Activated CD4-positive, alpha-beta T cell treated with anti-CD3 and anti-CD28 coated beads, Interleukin-2, Interleukin-6, amounts not matched to agents 100 ng/mL and 50 ng/mL, durations not matched to agents 16 hours and 8 hours (primary cell): ENCODE measurements at regions not wholly inside any gene's neighbourhood (a gene's known extent, or its start where the extent isn't known, plus 50 kb on each side); places are given as distances from the start of the nearest gene placed in this dataset.

ENCODE experiments used
- DNase-seq: peaks from one replicate; pipeline ENCODE4 v3.0.0-alpha.2; 2020

DNA sequence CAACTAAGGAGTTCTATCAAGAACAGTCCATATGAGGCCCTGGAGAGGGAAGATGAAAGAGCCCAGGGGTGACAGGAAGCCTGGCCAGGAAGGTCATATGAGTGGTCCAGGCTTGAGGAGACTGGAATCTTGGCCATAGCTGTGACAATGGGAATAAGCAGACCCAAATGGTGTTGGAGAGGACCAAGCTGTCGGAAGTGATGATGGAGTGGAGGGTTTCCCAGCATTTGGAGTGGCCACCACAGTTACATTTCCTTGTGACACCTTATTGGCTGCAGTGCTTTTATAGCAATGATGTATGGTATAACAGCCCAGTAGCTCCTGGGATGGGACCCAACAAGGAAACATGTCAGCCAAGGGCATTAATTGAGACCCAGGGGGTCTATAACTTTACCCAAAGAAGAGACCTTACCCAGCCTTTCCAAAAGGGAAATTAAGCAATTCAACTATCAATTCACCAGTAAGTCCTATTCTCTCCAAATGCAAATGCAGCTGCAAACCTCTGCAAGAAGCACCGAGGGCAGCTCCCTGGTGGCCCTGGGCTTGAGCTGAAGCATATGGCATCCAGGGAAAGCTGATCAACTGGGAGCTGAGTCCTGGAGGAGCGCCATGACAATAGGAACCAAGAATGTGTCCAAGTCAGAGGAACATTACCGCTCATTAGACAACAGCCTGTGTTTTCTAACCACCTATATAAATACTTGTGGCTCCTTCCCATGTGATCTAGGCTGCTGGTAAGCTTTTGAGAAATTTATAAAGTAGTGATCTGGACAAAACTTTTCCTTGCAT, 219.4 kb downstream of the SOD2 start:
- no peak for DNase-seq

DNA sequence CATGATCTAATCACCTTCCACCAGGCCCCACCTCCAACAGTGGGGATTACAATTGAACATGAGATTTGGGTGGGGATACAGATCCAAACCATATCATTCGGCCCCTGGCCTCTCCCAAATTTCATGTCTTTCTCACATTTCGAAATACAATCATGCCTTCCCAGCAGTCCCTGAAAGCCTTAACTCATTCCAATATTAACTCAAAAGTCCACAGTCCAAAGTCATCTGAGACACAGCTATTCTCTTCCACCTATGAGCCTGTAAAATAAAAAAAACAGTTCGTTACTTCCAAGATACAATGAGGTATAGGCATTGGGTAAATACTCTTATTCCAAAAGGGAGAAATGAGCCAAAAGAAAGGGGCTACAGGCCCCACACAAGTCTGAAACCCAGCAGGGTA, 222.6 kb downstream of the SOD2 start:
- DNase-seq: no peak

GRCh38 chr6:159469443-159469842, 223.6 kb downstream of the SOD2 start:
- no peak for DNase-seq

DNA sequence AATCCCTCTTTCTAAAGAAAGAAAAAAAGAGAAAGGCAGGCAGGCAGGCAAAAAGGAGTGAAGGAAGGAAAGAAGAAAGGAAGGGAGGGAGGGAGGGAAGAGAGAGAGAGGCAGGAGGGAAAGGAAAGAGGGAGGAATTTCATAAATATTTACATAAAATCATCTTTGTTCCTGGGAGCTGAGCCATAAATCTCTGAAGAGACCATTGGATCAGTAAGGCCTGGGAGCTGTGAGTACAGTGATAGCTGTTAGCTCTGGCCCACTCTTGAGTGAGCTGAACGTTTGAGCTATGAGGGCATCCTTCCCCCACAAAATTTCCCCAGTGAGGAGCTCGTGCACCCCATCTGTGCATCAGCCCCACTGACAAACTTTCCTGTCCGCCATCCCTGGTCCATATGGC, 224.0 kb downstream of the SOD2 start:
- DNase-seq: no peak

GRCh38 chr6:159467473-159468041, 225.5 kb downstream of the SOD2 start:
- DNase-seq: peak; percentile 5

GRCh38 chr6:159466926-159467325, 226.1 kb downstream of the SOD2 start:
- no peak for DNase-seq

- no peak for DNase-seq
Observed at GRCh38 chr6:159464816-159465215, 228.2 kb downstream of the SOD2 start.

DNA sequence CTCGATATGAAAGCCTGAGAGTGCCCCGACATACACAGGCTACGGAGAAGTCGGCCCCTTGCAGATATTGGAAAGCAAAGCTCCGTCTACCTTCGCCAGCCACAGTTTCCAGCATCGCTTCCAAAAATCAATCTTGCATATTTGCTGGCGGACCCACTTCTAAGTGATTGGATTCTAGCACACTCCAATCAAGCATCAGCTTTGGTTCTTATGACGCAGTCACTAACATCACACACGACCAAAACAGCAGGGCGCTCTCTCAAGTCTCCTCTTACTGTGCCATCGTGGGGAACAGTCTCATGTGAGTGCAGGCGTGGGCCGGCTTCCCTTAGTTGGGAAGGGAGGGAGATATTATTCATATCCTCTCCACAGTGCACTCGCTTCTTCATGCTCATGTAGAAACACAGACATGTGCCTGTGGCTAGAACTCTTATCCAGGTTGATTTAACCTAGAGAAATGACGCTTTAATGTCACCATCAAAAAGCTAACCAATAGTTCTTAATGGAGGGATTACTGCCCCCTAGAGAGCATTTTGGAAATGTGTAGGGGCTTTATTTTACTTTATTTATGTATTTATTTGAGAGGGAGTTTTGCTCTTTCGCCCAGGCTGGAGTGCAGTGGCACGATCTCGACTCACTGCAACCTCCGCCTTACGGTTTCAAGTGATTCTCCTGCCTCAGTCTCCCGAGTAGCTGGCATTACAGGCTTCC, 229.8 kb downstream of the SOD2 start:
- peak; percentile 22 for DNase-seq

GRCh38 chr6:159462431-159462830, 230.6 kb downstream of the SOD2 start:
- DNase-seq: no peak

GRCh38 chr6:159461998-159462397, 231.0 kb downstream of the SOD2 start:
- no peak for DNase-seq

DNA sequence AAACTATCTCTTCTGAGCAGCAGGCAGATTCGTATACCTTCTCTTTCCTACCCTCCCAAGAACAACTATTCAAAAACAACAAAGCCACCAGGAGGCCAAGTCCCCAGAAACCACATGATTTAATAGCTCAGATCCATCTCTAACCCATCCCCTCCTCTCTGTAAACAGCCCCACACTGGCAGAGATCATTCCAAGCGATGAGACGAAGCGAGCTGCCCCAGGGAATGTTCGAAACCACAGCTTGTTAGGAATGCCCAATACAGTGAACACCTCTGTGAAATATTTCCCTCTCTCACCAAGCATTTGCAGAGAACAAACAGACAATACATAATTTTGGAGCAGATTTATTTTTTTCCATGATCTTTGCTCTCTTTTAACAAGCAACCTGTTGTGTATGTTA, 231.8 kb downstream of the SOD2 start:
- DNase-seq: no peak

DNA sequence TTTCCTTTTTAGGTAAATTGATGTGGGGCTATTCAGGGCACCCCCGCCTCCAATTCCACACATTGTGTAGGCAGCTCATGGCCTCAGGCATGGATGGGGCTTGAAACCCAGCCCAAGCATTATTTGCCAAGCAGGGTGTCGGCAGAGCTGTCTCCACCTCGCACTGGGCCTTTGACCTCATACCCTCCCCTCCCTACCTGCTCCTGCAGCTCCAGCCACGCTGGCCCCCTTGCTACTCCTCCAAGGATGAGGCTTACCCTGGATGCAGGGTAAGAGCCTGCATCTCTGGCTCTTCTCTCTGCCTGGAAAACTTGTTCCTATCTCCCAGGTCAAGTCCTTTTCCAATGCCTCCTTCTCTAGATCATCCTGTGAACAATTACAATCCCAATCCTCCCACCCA, 232.6 kb downstream of the SOD2 start:
- DNase-seq: no peak

DNA sequence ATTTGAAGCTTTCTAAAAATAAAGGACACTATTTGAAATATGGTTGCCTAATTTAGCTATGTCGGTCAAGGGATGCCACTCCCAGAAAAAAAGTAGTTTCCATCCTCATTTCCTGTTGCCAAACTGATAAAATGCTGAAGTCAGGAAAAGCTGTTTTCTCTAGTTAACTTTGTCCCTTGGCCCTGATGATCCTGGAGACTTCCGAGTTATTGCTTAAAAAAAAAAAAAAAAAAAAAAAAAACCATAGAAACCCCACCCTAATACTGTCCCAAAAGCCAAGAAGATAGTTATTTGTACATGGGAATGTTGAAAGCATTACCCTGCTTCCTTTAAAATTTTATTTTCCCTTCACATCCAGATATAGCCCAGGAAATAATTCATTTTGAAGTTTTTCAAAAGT, 236.7 kb downstream of the SOD2 start:
- no peak for DNase-seq

DNA sequence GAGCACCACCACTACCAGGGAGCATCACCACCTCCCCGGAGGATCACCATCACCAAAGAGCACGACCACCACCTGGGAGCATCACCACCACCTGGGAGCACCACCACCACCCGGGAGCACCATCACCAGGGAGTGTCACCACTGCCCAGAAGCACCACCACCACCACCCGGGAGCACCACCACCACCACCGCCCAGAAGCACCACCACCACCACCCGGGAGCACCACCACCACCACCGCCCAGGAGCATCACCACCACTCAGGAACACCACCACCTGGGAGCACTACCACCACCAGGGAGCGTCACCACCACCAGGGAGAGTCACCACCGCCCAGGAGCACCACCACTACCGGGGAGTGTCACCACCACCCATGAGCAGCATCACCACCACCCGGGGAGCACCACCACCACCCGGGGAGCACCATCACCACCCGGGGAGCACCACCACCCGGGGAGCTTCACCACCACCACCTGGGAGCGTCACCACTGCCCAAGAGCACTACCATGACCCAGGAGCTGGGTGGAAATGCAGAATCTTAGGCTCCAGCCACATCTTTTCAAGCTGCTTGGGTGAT, 237.3 kb downstream of the SOD2 start:
- no peak for DNase-seq

DNA sequence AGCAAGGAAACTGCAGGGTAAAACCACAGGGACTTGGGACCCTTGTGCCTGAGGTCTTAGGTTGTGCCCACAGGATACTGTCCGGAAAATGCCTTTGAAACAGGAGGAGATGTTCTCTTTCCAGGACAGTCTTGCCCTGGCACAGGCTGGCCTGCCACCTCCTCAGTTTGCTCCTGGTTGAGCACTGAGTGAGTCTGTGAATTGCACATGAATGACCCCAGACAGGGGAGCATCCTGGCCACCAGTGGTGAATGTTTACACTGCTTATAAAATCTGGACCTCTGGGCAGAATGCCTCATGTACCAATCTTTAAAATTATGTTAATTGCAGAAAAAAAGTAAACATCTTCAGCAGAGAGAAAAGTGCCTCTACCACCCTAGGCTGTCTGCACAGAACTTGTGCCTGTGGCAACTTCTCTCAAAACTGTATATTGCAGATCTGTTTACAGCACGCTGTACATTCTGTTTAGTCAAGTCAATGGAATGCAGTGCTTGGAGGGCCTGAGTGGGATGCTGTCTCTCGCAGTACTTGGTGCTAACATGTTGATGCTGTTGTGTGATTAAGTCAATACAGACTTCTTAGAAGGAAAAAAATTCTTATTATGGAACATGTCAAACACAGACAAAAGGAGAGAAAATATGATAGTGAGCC, 242.1 kb downstream of the SOD2 start:
- DNase-seq: no peak

DNA sequence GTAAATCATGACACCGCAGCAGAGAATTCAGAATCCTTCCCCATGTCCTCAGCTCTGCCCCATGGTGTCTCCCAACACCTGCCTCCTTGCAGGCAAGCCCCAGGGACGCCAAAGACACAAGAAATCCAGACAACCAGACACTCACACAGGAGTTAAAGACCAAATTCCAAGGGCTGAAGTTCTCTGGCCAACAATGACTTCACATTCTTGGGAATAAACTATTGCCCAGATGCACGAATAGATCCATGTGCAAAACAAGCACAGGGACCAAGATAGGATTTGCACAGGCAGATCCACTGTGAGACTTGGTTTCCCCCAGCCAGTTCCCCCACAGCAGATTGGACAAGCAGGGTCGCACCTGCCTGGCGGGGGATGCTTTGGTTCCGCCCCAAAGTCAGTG, 246.7 kb downstream of the SOD2 start:
- no peak for DNase-seq

GRCh38 chr6:159445351-159445750, 247.7 kb downstream of the SOD2 start:
- no peak for DNase-seq

DNA sequence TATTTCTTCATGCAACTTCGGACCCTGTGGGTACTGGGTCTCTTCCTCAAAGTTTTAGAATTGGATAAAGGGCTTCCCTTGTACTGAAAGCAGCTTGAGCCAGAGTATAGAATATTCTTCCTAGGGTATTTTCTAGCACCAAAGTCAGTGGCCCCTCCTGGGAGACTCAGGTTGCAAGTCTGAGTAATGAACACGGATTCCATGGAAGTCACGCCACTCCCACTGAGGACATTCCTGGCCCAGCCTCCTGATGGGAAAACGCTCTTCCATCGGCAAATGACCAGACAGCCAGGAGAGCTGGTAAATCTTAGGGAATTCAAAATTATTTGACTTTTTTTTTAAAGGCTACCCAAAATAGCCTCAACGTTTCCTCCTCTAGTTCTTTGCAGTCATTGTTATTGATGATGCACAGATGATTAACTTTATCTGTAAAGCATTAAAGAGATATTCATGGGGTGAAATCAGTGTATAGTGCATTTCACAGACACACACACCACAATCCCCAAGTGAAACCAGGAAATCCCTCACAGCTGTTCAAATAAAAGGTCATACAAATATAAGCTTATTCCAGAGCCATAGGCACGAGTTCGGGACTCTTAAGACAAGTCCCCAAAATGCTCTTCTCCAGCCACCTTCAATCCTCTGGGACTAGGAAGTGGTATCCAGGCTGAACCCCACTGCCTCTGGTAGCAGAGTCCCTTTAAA, 248.8 kb downstream of the SOD2 start:
- DNase-seq: no peak

- DNase-seq: no peak
Observed at GRCh38 chr6:159443417-159443920, 249.6 kb downstream of the SOD2 start.

- no peak for DNase-seq
Observed at GRCh38 chr6:159441704-159441981, 251.4 kb downstream of the SOD2 start.

GRCh38 chr6:159440911-159441703, 251.9 kb downstream of the SOD2 start:
- DNase-seq: no peak

DNA sequence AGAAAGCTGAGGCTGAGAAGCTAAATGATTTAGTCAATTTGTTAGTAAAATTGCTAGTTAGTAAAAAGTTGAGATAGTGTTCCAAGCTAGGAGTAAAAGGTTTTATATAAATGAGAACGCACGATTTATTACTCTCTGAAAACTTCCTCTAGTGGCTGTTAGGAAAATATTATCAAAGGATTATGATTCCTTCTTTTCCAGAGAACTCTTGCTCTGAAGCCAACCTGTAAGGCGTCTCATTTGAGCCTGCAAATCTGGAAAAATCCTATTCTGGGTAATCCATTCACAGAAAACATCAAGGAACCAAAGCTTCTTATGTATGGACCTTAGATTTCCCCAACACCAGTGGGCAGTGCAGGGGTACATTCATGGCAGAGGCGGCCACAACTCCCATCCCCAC, 252.7 kb downstream of the SOD2 start:
- DNase-seq: no peak
